ENCODE measurements at regions not wholly inside any gene's neighbourhood (a gene's known extent, or its start where the extent isn't known, plus 50 kb on each side); places are given as distances from the start of the nearest gene placed in this dataset.
"Not testable (repeated sequence)": the region's sequence is repeated elsewhere in the genome, so short reads cannot be mapped to it uniquely, and the experiment has no call there.

GRCh38 chr7:145252031-145252430 is 416.2 kb upstream of the TPK1 start:
- no peak for DNase-seq

GRCh38 chr7:145224775-145225174 is 388.9 kb upstream of the TPK1 start:
- DNase-seq: no peak

GRCh38 chr7:145219461-145219860 is 383.6 kb upstream of the TPK1 start:
- no peak for DNase-seq

- DNase-seq: no peak
These were observed 381.0 kb upstream of the TPK1 start for GRCh38 chr7:145216866-145217265.

GRCh38 chr7:145212050-145212449 is 376.2 kb upstream of the TPK1 start:
- DNase-seq: no peak

- DNase-seq: no peak
These were observed 375.4 kb upstream of the TPK1 start for GRCh38 chr7:145211211-145211610.

- DNase-seq: no peak
These were observed 358.1 kb upstream of the TPK1 start for GRCh38 chr7:145193951-145194350.

GRCh38 chr7:145184956-145185355 is 349.1 kb upstream of the TPK1 start:
- DNase-seq: no peak

GRCh38 chr7:145183069-145183468 is 347.2 kb upstream of the TPK1 start:
- no peak for DNase-seq

GRCh38 chr7:145175366-145175765 is 339.5 kb upstream of the TPK1 start:
- no peak for DNase-seq

- peak; percentile 15 for DNase-seq
These were observed 334.1 kb upstream of the TPK1 start for GRCh38 chr7:145169908-145170307.

- DNase-seq: no peak
These were observed 333.0 kb upstream of the TPK1 start for GRCh38 chr7:145168879-145169278.

- no peak for DNase-seq
These were observed 332.6 kb upstream of the TPK1 start for GRCh38 chr7:145168427-145168826.

- DNase-seq: no peak
These were observed 321.0 kb upstream of the TPK1 start for GRCh38 chr7:145156834-145157233.

GRCh38 chr7:145152589-145152988 is 316.7 kb upstream of the TPK1 start:
- no peak for DNase-seq

GRCh38 chr7:145151676-145152075 is 315.8 kb upstream of the TPK1 start:
- DNase-seq: no peak

GRCh38 chr7:145147865-145148264 is 312.0 kb upstream of the TPK1 start:
- no peak for DNase-seq

- no peak for DNase-seq
These were observed 307.8 kb upstream of the TPK1 start for GRCh38 chr7:145143685-145144084.

- no peak for DNase-seq
These were observed 298.5 kb upstream of the TPK1 start for GRCh38 chr7:145134377-145134776.

- DNase-seq: no peak
These were observed 287.6 kb upstream of the TPK1 start for GRCh38 chr7:145123502-145123901.

- DNase-seq: no peak
These were observed 270.1 kb upstream of the TPK1 start for GRCh38 chr7:145106001-145106400.

- DNase-seq: no peak
These were observed 269.7 kb upstream of the TPK1 start for GRCh38 chr7:145105561-145105960.

- no peak for DNase-seq
These were observed 268.5 kb upstream of the TPK1 start for GRCh38 chr7:145104400-145104799.

- not testable (repeated sequence) for DNase-seq
These were observed 266.3 kb upstream of the TPK1 start for GRCh38 chr7:145102199-145102598.

- DNase-seq: no peak
These were observed 256.9 kb upstream of the TPK1 start for GRCh38 chr7:145092766-145093165.

GRCh38 chr7:145088111-145088745 is 252.4 kb upstream of the TPK1 start:
- no peak for DNase-seq
